Fibroblast of skin of back (primary cell): ENCODE measurements at regions not wholly inside any gene's neighbourhood (a gene's known extent, or its start where the extent isn't known, plus 50 kb on each side); places are given as distances from the start of the nearest gene placed in this dataset.
A peak's percentile ranks its signal among the peaks of the same experiment; 100 is the strongest.
"Not testable (repeated sequence)": the region's sequence is repeated elsewhere in the genome, so short reads cannot be mapped to it uniquely, and the experiment has no call there.

Source experiments
- DNase-seq: peaks from one replicate; pipeline ENCODE4 v3.0.0-alpha.2; 2013

DNA sequence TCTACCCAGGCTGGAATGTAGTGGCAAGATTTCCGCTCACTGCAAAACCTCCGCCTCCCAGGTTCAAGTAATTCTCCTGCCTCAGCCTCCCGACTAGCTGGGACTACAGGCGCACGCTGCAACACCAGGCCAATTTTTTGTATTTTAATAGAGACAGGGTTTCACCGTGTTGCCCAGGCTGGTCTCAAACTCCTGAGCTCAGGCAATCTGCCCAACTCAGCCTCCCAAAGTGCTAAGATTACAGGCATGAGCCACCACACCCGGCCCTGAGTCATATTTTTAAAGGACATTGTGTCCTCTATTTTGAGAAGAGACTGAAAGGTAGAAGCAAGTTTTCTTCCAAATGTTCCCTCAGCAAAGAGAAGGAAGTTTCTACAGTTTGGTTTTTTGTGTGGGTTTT lies 227.1 kb downstream of the KCTD12 start:
- not testable (repeated sequence) for DNase-seq

DNA sequence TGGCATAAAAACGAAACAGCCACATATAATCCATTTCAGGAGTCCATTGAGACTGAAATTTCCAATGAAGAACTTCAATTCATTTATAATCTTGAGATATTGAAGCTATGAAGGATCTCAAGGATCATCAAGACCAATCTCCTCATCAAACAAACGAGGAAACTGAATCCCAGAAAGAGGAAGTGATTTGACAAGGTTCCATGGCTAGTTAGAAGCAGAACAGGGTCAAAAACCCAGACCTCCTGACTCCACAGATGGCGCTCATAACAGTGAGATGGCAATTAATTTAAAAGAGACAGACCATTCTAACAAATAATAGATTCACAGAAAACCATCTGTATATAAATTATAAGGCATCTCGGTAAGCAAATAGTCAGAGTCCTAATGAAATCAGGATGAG lies 229.7 kb downstream of the KCTD12 start:
- no peak for DNase-seq

GRCh38 chr13:76656056-76656455 lies 230.1 kb downstream of the KCTD12 start:
- no peak for DNase-seq

DNA sequence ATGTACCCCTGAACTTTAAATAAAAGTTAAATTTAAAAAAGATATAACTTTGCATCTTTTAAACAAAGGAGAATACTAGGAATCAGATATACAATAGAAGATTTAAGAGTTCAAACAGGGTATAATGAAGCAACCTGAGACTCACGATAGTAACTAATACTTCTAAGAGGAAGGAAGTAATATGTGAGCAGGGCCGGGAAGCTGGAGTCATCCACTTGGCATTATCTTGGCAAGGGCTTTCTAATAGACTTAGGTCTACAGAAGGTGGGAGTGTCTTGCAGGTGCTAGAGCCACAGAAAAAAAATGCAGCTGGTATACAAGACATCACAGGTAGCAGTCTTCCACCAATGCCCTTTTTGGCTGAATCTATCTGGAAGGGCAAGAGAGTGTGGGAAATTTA lies 231.9 kb downstream of the KCTD12 start:
- no peak for DNase-seq

GRCh38 chr13:76651286-76651685 lies 234.9 kb downstream of the KCTD12 start:
- DNase-seq: no peak

DNA sequence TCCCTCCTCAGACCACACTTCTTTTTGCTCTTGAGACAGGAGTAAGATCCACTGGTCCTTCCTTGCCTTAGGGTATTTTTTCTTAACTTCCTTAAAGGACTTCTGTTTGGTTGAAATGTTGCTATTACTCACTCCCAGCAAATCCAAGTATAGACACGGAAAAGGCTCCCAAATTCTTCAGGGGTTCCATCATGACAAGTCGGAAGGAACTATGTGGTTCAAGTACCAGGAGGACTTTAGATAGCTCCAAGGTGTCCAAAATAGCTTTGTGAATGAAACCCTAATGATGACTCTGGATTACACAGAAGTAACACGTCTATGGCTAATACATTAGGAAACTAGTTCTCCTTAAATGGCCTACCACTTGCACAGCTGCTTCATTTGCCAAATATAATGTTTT lies 238.7 kb downstream of the KCTD12 start:
- DNase-seq: peak; percentile 42

- peak; percentile 26 for DNase-seq
Observed at GRCh38 chr13:76646946-76647345, 239.3 kb downstream of the KCTD12 start.

DNA sequence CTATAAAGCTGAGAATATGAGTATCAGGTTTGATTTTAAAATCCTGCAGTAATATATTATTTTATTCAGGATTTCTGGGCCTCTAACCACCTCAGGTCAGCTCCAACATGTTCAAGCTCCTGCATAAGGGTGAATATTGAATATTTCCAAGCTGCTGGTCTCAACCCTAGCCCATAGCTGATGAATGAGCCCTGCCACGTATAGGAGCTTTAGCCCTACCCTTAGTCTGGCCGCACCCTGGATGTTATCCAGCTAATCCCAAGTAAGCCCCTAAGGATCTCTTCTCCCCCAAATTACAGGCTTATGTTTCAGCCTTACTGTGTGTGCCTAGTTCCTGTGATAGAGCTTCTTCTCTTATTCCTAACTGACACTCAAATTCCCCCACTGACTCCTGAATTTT lies 240.6 kb downstream of the KCTD12 start:
- DNase-seq: no peak

GRCh38 chr13:76644906-76645305 lies 241.3 kb downstream of the KCTD12 start:
- no peak for DNase-seq

DNA sequence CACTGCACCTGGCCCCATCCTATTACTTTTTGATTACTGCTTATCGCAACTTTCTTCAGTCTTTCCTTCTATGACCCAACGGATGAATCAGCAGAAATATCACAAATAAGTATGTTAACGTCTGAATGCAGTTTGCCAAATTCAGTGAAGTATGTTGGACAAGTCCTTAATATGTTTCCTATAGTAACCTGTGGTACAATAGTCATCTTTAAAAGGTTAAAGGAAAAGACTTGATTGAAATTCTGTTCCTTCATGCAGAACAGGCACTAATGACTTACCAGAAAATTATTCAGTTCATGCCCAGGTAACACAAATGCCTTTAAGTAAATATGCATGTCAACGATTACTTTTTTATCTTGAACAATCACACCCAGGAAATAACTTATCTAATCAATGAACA lies 242.6 kb downstream of the KCTD12 start:
- DNase-seq: no peak

GRCh38 chr13:76641056-76641455 lies 245.1 kb downstream of the KCTD12 start:
- no peak for DNase-seq

GRCh38 chr13:76638882-76639281 lies 247.3 kb downstream of the KCTD12 start:
- no peak for DNase-seq

- no peak for DNase-seq
Observed at GRCh38 chr13:76638181-76638580, 248.0 kb downstream of the KCTD12 start.

DNA sequence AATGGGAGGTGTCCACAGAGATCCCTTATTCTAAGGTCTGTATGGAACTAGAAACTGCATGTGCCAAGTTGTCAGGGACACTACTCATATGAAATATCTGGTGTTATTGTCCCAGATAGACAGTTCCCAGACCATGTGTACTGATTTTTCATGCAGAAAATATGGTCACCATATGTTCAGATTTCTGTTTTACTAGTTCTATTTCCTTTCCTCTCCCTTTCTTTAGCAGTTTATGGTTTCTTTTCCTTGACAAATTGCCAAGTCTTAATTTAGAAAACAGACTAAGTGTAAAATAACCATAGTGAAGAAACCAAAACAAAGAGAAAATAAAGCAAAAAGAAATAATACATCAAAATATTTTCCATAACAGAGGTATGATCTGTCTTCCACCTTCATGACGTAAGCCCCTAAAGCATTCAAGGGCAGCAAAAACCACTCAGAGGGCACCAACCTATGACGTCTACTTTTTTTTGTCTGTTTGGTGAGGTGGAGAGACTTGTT lies 248.5 kb downstream of the KCTD12 start:
- DNase-seq: peak; percentile 32

- no peak for DNase-seq
Observed at GRCh38 chr13:76636829-76637228, 249.4 kb downstream of the KCTD12 start.

GRCh38 chr13:76635232-76636230 lies 250.7 kb downstream of the KCTD12 start:
- no peak for DNase-seq

DNA sequence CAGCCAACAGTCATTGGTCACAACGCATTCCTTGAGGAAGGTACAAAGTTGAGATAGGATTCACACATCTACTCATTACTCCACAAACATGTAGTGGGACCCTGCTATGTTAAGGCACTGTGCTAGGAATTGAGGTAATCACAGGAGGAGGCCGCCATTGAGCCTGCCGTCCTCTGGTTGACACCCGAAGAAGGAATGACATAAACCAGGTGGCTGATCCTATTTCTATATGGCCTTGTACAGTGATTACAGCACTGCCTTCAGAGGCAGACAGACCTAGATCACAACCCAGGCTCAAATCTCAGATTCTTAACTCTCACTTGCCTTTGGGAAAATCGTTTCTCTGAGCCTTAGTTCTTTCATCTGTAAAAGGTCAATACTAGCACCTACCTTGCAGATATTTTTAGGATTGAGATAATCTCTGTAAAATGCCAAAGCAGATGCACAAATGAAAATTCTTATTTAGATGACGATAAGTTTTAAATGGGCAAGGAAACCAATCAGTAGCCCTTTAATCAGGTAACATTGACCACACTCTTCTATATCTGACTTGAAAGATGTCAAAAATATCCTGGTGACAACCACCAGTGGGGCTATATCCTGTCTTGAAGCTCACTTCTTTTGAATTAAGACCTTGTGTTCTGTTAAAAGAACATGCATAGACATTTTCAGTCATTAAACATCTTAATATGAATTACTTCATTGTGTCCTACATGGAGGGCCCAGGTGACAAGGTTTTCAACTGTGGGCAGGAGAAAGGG lies 251.6 kb downstream of the KCTD12 start:
- DNase-seq: no peak

- no peak for DNase-seq
Observed at GRCh38 chr13:76632401-76633044, 253.7 kb downstream of the KCTD12 start.

GRCh38 chr13:76630629-76631230 lies 255.5 kb downstream of the KCTD12 start:
- no peak for DNase-seq

DNA sequence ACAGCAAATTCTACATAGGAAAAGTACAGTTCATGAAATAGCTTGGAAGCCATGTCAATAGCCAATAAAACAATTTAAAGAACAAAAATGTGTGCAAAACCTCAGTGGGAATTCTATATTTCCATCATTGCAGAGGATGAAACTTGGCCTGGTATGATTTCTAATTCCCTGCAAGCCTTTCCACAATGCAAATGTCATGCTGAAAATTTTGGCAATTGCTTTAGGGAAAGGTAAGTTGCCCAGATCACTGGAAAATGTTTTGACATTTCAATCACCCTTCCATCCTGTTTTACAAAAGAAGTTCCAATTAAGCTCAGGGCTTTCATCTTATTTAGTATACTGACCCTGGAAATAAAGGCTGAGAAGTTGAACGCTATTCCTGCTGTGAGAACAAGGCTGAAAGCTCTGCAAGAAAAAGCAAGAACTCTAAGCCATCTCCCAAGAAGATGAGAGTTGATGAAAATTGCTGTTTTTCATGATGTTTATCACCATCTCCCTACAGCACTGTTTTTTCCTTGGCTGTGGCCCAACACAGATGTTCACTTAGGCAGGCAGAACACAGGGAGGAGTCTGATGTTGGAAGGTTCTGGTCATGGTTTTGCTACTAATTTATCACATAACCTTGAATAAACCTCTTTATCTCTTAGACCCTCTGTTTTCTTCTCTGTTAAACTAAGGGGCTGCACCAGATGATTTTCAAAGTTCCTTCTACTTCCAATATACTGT lies 263.7 kb downstream of the KCTD12 start:
- no peak for DNase-seq

GRCh38 chr13:76621705-76622104 lies 264.5 kb downstream of the KCTD12 start:
- DNase-seq: no peak

DNA sequence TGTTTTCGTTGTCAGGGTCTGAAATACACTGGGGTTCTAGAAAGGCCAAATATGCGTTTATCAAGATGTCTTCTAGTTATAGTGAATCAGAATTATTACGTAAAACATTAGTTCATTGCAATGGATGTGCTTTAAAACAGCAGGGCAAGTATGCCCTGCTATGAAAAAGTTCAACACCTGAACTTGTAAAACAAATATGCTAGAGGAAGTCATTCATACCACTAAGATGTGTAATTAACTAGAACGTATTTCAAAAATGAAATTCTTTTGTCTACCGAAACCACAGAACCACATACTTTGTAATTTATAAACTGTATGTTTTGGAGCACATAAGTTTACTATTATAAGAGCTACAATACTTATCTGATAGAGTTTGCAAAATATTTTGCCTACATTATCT lies 266.2 kb downstream of the KCTD12 start:
- no peak for DNase-seq
